WTC11 (cell line): ENCODE measurements at regions not wholly inside any gene's neighbourhood (a gene's known extent, or its start where the extent isn't known, plus 50 kb on each side); places are given as distances from the start of the nearest gene placed in this dataset.

Experiments
- ATAC-seq: fragments of 200-7000 bp; cut with Tn5 transposase; 2 replicates; pipeline ENCODE4 v1.10.0; 2021; ENCODE audit warnings: mild to moderate bottlenecking, moderate library complexity
- CTCF ChIA-PET: fragments of 300-600 bp; sonication (Branson Sonifier 250); formaldehyde crosslinking; loops from one replicate; lab custom pipeline; 2021; ENCODE audit warnings: antibody characterized with exemption; lab: Charles Lee
- POLR2A ChIA-PET: fragments of 350-600 bp; sonication (Branson Sonifier 250); formaldehyde crosslinking; loops from one replicate; lab custom pipeline; 2021; ENCODE audit warnings: antibody characterized with exemption; lab: Charles Lee
- DNase-seq: peaks from one replicate; pipeline ENCODE4 v3.0.0; 2021; ENCODE audit warnings: low spot score
- H3K27ac Mint-ChIP-seq: 2 replicates; pipeline ENCODE4 v1.8.0; 2021; ENCODE audit warnings: mixed read lengths
- H3K27me3 Mint-ChIP-seq: 2 replicates; pipeline ENCODE4 v1.8.0; 2021; ENCODE audit warnings: low read depth, mild to moderate bottlenecking, moderate library complexity, mixed read lengths
- H3K36me3 Mint-ChIP-seq: 2 replicates; pipeline ENCODE4 v1.8.0; 2021; ENCODE audit warnings: mixed read lengths
- H3K4me1 Mint-ChIP-seq: 2 replicates; pipeline ENCODE4 v1.8.0; 2022; ENCODE audit warnings: mixed read lengths
- H3K4me3 Mint-ChIP-seq: 2 replicates; pipeline ENCODE4 v1.8.0; 2021; ENCODE audit warnings: mild to moderate bottlenecking, moderate library complexity, mixed read lengths
- H3K9me3 Mint-ChIP-seq: 2 replicates; pipeline ENCODE4 v1.8.0; 2021; ENCODE audit warnings: mixed read lengths
- ATF1 ChIP-seq: sonication (generic); formaldehyde crosslinking; IDR thresholded peaks from 2 replicates; pipeline ENCODE4 v1.8.1; 2023; ENCODE audit warnings: mild to moderate bottlenecking, moderate library complexity, missing genetic modification reagents
- ATF3 ChIP-seq: sonication (generic); formaldehyde crosslinking; conservative IDR thresholded peaks from 2 replicates; pipeline ENCODE4 v1.8.1; 2022; ENCODE audit warnings: mild to moderate bottlenecking, missing genetic modification reagents
- E2F1 ChIP-seq: sonication (generic); formaldehyde crosslinking; IDR thresholded peaks from 2 replicates; pipeline ENCODE4 v1.8.0; 2022; ENCODE audit warnings: mild to moderate bottlenecking, missing genetic modification reagents
- ERG ChIP-seq: fragments of 250-450 bp; sonication (Bioruptor Pico); IDR thresholded peaks from 2 replicates; pipeline ENCODE4 v1.8.0; 2021; ENCODE audit warnings: mild to moderate bottlenecking
- ETV6 ChIP-seq: sonication (generic); formaldehyde crosslinking; IDR thresholded peaks from 2 replicates; pipeline ENCODE4 v1.8.1; 2022; ENCODE audit warnings: mild to moderate bottlenecking, missing genetic modification reagents
- FOXP1 ChIP-seq: sonication (generic); formaldehyde crosslinking; IDR thresholded peaks from 2 replicates; pipeline ENCODE4 v1.8.0; 2022; ENCODE audit warnings: missing genetic modification reagents, mild to moderate bottlenecking, moderate library complexity, borderline replicate concordance
- FOXP4 ChIP-seq: sonication (generic); formaldehyde crosslinking; IDR thresholded peaks from 2 replicates; pipeline ENCODE4 v1.8.0; 2022; ENCODE audit warnings: mild to moderate bottlenecking, missing genetic modification reagents
- MLX ChIP-seq: sonication (generic); formaldehyde crosslinking; IDR thresholded peaks from 2 replicates; pipeline ENCODE4 v1.8.1; 2023; ENCODE audit warnings: mild to moderate bottlenecking, missing genetic modification reagents, moderate library complexity
- NFE2L1 ChIP-seq: sonication (generic); formaldehyde crosslinking; IDR thresholded peaks from 2 replicates; pipeline ENCODE4 v1.8.1; 2023; ENCODE audit warnings: missing genetic modification reagents
- NR1H2 ChIP-seq: sonication (generic); formaldehyde crosslinking; IDR thresholded peaks from 2 replicates; pipeline ENCODE4 v1.9.0; 2021; ENCODE audit warnings: mild to moderate bottlenecking, moderate library complexity, missing genetic modification reagents
- RORB ChIP-seq: fragments of 250-450 bp; sonication (Bioruptor Pico); IDR thresholded peaks from 2 replicates; pipeline ENCODE4 v1.9.0; 2021; ENCODE audit warnings: mild to moderate bottlenecking
- SMAD3 ChIP-seq: sonication (generic); formaldehyde crosslinking; IDR thresholded peaks from 2 replicates; pipeline ENCODE4 v1.8.0; 2022; ENCODE audit warnings: missing genetic modification reagents, mild to moderate bottlenecking, borderline replicate concordance
- TP53 ChIP-seq: sonication (generic); formaldehyde crosslinking; IDR thresholded peaks from 2 replicates; pipeline ENCODE4 v1.8.1; 2023; ENCODE audit warnings: mild to moderate bottlenecking, missing genetic modification reagents
- USF2 ChIP-seq: sonication (generic); formaldehyde crosslinking; IDR thresholded peaks from 2 replicates; pipeline ENCODE4 v1.8.1; 2023; ENCODE audit warnings: mild to moderate bottlenecking, missing genetic modification reagents, moderate library complexity
- ZNF281 ChIP-seq: sonication (generic); formaldehyde crosslinking; IDR thresholded peaks from 2 replicates; pipeline ENCODE4 v1.8.0; 2023; ENCODE audit warnings: mild to moderate bottlenecking, missing genetic modification reagents
- ZNF396 ChIP-seq: fragments of 250-450 bp; sonication (Bioruptor Pico); IDR thresholded peaks from 2 replicates; pipeline ENCODE4 v1.8.0; 2021; ENCODE audit warnings: mild to moderate bottlenecking, moderate library complexity, borderline replicate concordance
- ZNF416 ChIP-seq: fragments of 250-450 bp; sonication (Bioruptor Pico); IDR thresholded peaks from 2 replicates; pipeline ENCODE4 v1.9.0; 2021; ENCODE audit warnings: mild to moderate bottlenecking, inconsistent platforms

- Mint-ChIP-seq H3K4me3 (no peak overlapping the region), H3K27ac (no peak overlapping the region), H3K36me3 (no peaks in the 10 kb centered on the region), H3K9me3 (no peaks in the 10 kb centered on the region), H3K4me1 (peaks cover 17% of the 10 kb centered on the region), H3K27me3 (no peaks in the 10 kb centered on the region)
- DNase-seq (no peak), ATAC-seq (no peak)
- CTCF ChIA-PET, result interaction anchor here (0.9 kb wide), 1 partner anchor 332 kb away, joined by 4 read pairs; no protein-coding TSS in a partner anchor
- POLR2A ChIA-PET, result no interaction called here
- TF ChIP-seq ETV6 (CRISPR knock-in tag) (no peak), TP53 (CRISPR knock-in tag) (no peak), FOXP1 (CRISPR knock-in tag) (no peak), E2F1 (CRISPR knock-in tag) (no peak), SMAD3 (CRISPR knock-in tag) (no peak), ZNF416 (no peak), ZNF396 (no peak), ATF1 (CRISPR knock-in tag) (no peak), ATF3 (CRISPR knock-in tag) (no peak), MLX (CRISPR knock-in tag) (no peak), FOXP4 (CRISPR knock-in tag) (no peak), RORB (CRISPR knock-in tag) (no peak)
- TF ChIP-seq, all 79 proteins: peak for 0
These were observed 732.3 kb downstream of the FGF9 start for GRCh38 chr13:22403144-22403543.

GRCh38 chr13:22405891-22406290 is 735.0 kb downstream of the FGF9 start:
- ChIA-PET CTCF (no interaction called here), POLR2A (no interaction called here)
- Mint-ChIP-seq H3K9me3 (peaks cover 7% of the 10 kb centered on the region), H3K4me3 (no peak overlapping the region), H3K36me3 (no peaks in the 10 kb centered on the region; the same call in 1 of the 2 replicates), H3K4me1 (peaks cover 17% of the 10 kb centered on the region), H3K27me3 (no peaks in the 10 kb centered on the region), H3K27ac (no peak overlapping the region)
- DNase-seq (no peak), ATAC-seq (no peak)
- TF ChIP-seq NFE2L1 (CRISPR knock-in tag), result no peak
- no peak for TF ChIP-seq FOXP1 (CRISPR knock-in tag)
- TF ChIP-seq USF2 (CRISPR knock-in tag), result no peak
- no peak for TF ChIP-seq ZNF281
- no peak for TF ChIP-seq ERG (CRISPR knock-in tag)
- no peak for TF ChIP-seq NR1H2 (CRISPR knock-in tag)
